Germinal center (tissue), 1 donor: ENCODE measurements at regions not wholly inside any gene's neighbourhood (a gene's known extent, or its start where the extent isn't known, plus 50 kb on each side); places are given as distances from the start of the nearest gene placed in this dataset.
"Not testable (repeated sequence)": the region's sequence is repeated elsewhere in the genome, so short reads cannot be mapped to it uniquely, and the experiment has no call there.

Source experiments
- DNase-seq: peaks from one replicate; pipeline ENCODE4 v3.0.0; 2012; ENCODE audit warnings: mixed read lengths, low spot score

- DNase-seq, result no peak
Measured at GRCh38 chr4:33470805-33471204, 2750.6 kb downstream of the PCDH7 start.

GRCh38 chr4:33477715-33478114 lies 2757.5 kb downstream of the PCDH7 start:
- no peak for DNase-seq

GRCh38 chr4:33482773-33483172 lies 2761.5 kb downstream of the ARAP2 start:
- DNase-seq, result no peak

GRCh38 chr4:33485111-33485510 lies 2759.2 kb downstream of the ARAP2 start:
- DNase-seq, result no peak

- no peak for DNase-seq
Measured at GRCh38 chr4:33493231-33493630, 2751.1 kb downstream of the ARAP2 start.

- no peak for DNase-seq
Measured at GRCh38 chr4:33494150-33494549, 2750.2 kb downstream of the ARAP2 start.

DNA sequence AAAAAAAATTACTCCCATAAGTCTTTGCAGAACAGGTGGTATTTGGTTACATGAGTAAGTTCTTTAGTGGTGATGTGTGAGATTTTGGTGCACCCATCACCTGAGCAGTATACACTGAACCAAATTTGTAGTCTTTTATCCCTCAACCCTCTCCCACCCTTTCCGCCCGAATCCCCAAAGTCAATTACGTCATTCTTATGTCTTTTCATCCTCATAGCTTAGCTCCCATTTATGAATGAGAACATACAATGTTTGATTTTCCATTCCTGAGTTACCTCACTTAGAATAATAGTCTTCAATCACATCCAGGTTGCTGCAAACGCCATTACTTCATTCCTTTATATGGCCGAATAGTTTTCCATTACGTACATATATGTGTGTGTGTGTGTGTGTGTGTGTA lies 2742.7 kb downstream of the ARAP2 start:
- DNase-seq, result not testable (repeated sequence)

GRCh38 chr4:33512397-33512796 lies 2731.9 kb downstream of the ARAP2 start:
- DNase-seq, result no peak

DNA sequence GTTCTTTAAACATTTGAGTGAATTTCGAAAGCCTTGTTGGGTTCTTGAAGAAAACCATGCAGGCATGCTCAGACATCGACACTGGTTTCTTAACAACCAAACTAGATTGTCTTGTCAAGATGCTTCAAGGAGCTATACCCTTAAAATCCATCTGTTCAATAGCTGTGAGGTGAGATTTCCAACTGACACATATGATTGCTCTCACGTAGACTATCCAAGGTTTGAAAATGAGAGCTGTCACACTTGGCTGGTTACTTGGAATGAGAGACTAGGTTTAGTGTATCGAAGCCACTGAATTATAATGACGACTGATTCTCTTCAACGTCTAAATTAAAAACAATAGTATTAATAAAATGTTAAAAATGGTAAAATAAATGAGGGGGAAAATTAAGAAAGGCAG lies 2725.5 kb downstream of the ARAP2 start:
- no peak for DNase-seq

DNA sequence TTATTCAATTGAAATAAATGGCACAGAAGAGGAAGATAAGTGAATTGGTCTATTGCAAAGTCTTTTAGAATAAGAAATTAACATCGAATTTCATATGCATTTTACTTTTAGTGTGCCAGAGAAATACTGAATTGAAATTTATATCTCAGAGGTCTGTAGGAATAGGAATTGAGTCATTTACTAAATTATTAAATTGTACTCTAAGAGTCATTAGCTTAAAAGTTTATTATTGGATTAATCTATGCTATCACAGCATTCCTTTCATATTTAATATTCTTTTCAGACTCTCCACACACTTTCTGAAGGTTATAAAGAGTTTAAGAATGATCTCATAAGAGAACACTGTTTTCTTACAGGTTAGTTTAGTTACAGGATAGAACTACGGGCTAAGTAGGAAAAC lies 2711.5 kb downstream of the ARAP2 start:
- no peak for DNase-seq

DNA sequence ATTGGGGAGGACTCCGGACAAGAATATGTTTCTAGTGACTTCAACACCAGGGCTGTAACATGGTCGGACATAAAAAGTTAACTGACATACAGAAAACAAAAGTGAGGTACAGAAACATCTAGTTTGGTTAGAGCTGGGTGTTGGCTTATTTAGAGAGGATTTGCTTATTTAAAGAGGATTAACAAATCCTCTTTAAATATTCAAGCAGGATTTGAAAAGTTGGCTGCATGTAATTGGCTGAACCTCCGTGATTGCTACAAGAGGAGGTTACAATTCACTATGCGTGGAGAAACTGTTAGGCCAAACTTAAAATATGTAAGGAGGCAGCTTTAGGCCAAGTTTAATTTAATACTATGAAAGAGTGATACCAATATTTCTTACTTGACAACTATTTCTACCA lies 2707.4 kb downstream of the ARAP2 start:
- DNase-seq, result no peak

DNA sequence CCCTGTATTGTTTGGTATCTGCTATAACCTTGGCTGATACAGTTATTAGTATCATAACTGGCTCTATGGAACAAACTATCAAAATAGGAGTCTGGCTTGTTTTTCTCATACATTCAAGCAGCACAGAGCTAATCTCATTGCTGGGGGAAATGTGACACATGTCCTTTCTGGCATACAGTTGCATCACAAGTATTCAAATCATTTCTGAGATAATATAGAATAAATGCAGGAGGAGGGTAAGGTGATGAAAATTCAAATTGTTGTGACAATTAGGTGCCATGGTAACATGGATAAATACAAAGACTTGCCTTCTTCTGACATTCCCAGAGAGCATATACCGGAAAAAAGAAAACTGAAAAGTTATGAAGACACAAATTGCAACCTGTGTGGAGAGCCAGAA lies 2706.8 kb downstream of the ARAP2 start:
- no peak for DNase-seq

GRCh38 chr4:33543941-33544450 lies 2700.3 kb downstream of the ARAP2 start:
- DNase-seq, result no peak

DNA sequence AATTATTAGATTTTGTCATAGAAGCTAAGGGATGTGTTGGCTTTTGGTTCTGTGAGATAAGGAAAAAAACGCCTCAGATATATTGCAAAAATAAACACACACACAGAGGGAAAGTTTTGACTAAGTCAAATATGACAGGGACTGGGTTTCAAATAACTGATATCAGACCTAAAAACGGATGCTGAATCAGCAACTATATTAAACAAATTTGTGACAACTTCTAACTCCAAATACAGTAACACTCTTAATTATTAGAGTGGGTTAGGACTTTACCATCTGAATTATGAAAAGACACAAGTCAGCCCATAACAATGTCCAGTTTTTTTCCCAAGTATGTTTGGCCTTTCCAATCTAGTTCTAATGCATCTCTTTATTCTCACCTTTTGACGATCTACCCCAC lies 2693.1 kb downstream of the ARAP2 start:
- DNase-seq, result no peak

DNA sequence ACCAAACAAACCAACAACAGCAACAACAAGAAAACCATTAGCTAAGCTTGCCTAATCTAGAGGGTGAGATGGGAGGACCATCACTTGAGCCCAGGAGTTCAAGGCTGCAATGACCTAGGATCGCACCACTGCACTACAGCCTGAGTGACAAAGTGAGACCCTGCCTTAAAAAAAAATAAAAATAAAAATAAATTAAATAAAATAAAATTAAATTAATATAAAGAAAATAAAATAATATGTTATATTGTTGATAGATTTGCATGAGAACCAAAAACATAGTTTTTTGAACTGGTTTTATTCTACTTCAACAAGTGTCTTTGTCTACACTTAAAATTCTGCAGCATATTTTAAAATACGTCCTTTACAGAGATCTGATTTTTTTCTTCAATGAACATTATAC lies 2683.1 kb downstream of the ARAP2 start:
- DNase-seq, result no peak

DNA sequence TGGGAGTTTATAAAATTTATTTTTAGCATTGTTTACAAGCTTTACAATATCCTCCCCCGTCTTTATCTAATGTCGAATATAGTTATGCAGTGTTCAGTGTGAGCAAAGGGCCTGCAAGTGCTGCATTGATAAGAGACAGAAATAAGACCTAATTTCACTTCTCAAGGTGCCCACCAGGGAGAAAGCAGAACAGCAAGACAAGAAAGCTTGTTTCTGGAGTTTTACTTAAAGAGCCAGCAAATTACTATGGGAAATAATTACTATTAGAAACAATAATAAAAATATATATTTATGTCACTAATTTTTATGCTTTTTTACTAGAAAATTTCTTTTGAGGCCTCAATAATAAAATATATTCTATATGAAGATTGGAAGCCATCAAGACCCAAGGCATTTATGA lies 2677.7 kb downstream of the ARAP2 start:
- DNase-seq, result no peak

GRCh38 chr4:33577791-33578190 lies 2666.5 kb downstream of the ARAP2 start:
- no peak for DNase-seq

GRCh38 chr4:33579951-33580350 lies 2664.4 kb downstream of the ARAP2 start:
- DNase-seq, result no peak

DNA sequence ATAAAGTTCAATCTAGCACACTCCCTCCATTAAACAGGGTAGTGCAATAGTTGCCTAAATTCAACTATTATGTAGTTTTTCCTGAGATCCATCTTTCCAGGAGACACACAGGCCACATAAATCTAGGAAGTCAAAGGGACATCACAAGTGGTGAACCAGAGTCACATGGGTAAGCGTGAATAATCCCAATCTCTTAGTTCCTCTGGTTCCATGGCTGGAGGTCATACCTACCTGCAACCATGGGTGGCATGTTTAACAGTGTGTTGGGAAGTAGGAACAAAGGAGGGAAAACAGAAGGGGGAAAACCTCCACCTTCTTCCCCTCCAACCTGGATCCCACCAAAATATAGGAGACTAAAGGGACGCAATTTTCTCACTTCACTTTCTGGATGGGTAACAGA lies 2651.6 kb downstream of the ARAP2 start:
- DNase-seq, result no peak

- no peak for DNase-seq
Measured at GRCh38 chr4:33606951-33607350, 2637.4 kb downstream of the ARAP2 start.

- no peak for DNase-seq
Measured at GRCh38 chr4:33616121-33616520, 2628.2 kb downstream of the ARAP2 start.

- DNase-seq, result no peak
Measured at GRCh38 chr4:33625748-33626147, 2618.6 kb downstream of the ARAP2 start.

- no peak for DNase-seq
Measured at GRCh38 chr4:33626221-33626620, 2618.1 kb downstream of the ARAP2 start.

DNA sequence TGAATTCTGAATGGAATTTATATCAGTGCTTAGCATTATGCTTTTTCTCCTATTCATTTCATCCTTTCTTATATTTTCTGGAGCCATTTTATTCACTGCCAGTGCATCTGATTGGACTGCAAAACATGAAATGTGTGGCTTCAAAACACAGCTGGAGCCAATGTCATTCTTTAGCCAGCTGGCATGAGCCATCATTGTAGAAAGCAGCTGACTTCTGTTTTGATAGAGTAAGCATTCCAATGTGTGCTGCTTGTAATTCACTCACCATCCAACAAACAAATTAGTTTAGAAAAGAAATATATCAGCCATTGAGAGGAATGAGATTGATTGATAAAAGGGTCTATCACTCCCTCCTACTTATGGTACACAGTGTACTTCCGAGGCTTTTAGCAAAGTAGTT lies 2616.0 kb downstream of the ARAP2 start:
- no peak for DNase-seq

DNA sequence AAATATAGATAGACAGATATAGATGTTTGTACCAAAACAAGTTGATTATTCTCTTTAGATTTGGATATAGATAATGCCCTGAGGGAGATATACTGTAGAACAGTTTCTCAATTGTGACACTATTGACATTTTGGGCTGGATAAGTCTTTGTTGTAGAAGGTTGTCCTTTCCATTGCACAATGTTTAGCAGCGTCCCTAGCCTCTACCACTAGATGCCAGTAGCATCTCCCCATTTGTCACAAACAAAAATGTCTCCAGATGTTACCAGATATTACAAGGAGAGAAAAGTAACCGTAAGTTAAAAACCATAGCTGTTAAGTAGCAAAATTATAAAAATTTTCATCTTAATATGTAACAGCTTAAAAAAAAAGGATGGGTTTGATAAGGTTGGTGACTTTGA lies 2595.3 kb downstream of the ARAP2 start:
- no peak for DNase-seq
